ENCODE measurements at regions not wholly inside any gene's neighbourhood (a gene's known extent, or its start where the extent isn't known, plus 50 kb on each side); places are given as distances from the start of the nearest gene placed in this dataset.
A peak's percentile ranks its signal among the peaks of the same experiment; 100 is the strongest.

DNA sequence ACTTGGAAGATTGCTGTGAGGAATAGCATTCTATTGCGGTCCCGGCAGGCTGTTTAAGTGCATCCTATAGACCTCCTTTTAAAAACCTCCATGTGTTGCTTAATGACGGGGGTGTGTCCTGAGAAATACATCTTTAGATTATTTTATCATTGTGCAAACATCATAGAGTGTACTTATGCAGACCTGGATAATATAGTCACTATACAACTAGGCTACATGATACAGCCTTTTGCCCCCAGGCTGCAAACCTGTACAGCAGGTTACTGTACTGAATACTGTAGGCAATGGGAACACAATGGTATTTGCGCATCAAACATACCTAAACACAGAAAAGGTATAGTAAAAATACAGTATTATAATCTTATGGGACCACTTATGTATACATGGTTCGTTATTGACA, 175.6 kb downstream of the RNF144B start:
- Mint-ChIP-seq H3K4me3 (no peak overlapping the region), H3K27me3 (peaks cover 24% of the 10 kb centered on the region), H3K27ac (no peak overlapping the region), H3K36me3 (ENCODE audit: low read depth) (no peaks in the 10 kb centered on the region), H3K4me1 (no peaks in the 10 kb centered on the region)
- ATAC-seq (no peak), DNase-seq (no peak)
- no peaks in the 10 kb centered on the region for H3K9me3 ChIP-seq (ENCODE audit: control insufficient read depth, low read length, poor library complexity, severe bottlenecking)

DNA sequence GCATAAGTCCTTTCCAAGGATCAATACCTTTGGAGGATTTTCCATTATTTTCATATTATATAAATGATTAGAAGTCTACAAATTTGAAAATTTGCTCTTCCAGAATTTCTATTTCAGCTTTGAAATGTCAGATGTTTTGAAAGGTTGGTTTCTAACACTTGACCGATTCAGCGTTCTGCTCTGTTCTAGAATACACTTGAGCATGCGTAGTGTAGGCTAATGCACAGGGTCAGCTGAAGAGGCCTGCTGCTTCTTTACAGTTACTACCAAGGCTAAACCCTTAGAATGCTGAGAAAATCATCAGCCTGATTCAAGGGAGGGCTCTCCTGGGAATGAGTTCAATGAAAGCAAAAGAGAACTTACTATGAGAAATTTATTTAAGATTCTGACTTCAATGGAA, 177.6 kb downstream of the RNF144B start:
- ATAC-seq: no peak
- no peaks in the 10 kb centered on the region for H3K9me3 ChIP-seq (ENCODE audit: control insufficient read depth, low read length, poor library complexity, severe bottlenecking)
- Mint-ChIP-seq H3K27me3 (peaks cover 15% of the 10 kb centered on the region), H3K36me3 (ENCODE audit: low read depth) (no peaks in the 10 kb centered on the region), H3K4me1 (no peaks in the 10 kb centered on the region), H3K4me3 (no peak overlapping the region), H3K27ac (no peak overlapping the region)
- DNase-seq: no peak

DNA sequence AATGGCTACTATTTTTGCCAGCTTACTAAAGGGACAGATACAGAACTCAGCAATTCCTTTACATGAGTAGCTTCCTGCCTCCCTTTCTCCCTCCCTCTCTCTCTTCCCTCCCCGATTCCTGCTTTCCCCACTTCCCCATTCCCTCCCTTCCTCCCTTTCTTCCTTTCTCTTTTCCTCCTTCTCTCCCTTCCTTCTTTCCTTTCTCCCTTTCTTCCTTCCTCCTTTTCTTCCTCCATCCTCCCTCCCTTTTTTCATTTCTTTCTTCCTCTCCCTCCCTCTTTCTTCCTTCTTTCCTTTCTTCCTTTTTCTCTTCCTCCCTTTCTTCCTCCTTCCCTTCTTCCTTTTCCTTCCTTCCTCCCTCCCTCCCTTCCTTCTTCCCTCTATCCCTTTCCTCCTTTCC, 178.1 kb downstream of the RNF144B start:
- no peak for ATAC-seq
- H3K36me3 Mint-ChIP-seq (ENCODE audit: low read depth): no peaks in the 10 kb centered on the region
- H3K4me1 Mint-ChIP-seq: no peaks in the 10 kb centered on the region
- DNase-seq: no peak
- H3K9me3 ChIP-seq (ENCODE audit: control insufficient read depth, low read length, poor library complexity, severe bottlenecking): no peaks in the 10 kb centered on the region
- H3K27ac Mint-ChIP-seq: no peak overlapping the region
- peaks cover 15% of the 10 kb centered on the region for H3K27me3 Mint-ChIP-seq
- H3K4me3 Mint-ChIP-seq: no peak overlapping the region

DNA sequence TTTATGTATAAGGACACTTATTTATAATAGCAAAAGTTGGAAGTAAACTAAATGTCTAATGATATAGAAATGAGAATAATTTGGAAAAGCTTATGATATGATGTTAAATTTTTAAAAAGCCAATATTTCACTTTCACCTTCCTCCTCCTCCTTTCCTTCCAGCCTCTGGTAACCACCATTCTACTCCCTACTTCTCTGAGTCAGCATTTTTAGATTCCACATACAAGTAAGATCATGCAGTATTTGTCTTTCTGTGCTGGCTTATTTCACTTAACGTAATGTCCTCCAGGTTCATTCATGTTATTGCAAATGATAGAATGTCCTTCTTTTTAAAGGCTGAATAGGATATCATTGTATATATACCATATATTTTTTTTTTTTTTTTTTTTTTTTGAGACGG, 180.2 kb downstream of the RNF144B start:
- no peak overlapping the region for H3K4me3 Mint-ChIP-seq
- ATAC-seq: no peak
- no peak overlapping the region for H3K27ac Mint-ChIP-seq
- H3K36me3 Mint-ChIP-seq (ENCODE audit: low read depth): no peaks in the 10 kb centered on the region
- peaks cover 3% of the 10 kb centered on the region for H3K27me3 Mint-ChIP-seq
- H3K4me1 Mint-ChIP-seq: no peaks in the 10 kb centered on the region
- no peaks in the 10 kb centered on the region for H3K9me3 ChIP-seq (ENCODE audit: control insufficient read depth, low read length, poor library complexity, severe bottlenecking)
- no peak for DNase-seq

GRCh38 chr6:18577491-18577890, 190.3 kb downstream of the RNF144B start:
- Mint-ChIP-seq H3K36me3 (ENCODE audit: low read depth) (peaks cover 2% of the 10 kb centered on the region), H3K4me3 (no peak overlapping the region), H3K27me3 (peaks cover 17% of the 10 kb centered on the region), H3K27ac (no peak overlapping the region), H3K4me1 (no peaks in the 10 kb centered on the region)
- H3K9me3 ChIP-seq (ENCODE audit: control insufficient read depth, low read length, poor library complexity, severe bottlenecking): no peaks in the 10 kb centered on the region
- ATAC-seq: no peak
- DNase-seq: no peak

- H3K36me3 Mint-ChIP-seq (ENCODE audit: low read depth): peaks cover 2% of the 10 kb centered on the region
- peaks cover 17% of the 10 kb centered on the region for H3K27me3 Mint-ChIP-seq
- no peak for ATAC-seq
- H3K4me3 Mint-ChIP-seq: no peak overlapping the region
- H3K4me1 Mint-ChIP-seq: no peaks in the 10 kb centered on the region
- H3K9me3 ChIP-seq (ENCODE audit: control insufficient read depth, low read length, poor library complexity, severe bottlenecking): no peaks in the 10 kb centered on the region
- DNase-seq: no peak
- no peak overlapping the region for H3K27ac Mint-ChIP-seq
These were observed 192.0 kb downstream of the RNF144B start for GRCh38 chr6:18579166-18579565.

DNA sequence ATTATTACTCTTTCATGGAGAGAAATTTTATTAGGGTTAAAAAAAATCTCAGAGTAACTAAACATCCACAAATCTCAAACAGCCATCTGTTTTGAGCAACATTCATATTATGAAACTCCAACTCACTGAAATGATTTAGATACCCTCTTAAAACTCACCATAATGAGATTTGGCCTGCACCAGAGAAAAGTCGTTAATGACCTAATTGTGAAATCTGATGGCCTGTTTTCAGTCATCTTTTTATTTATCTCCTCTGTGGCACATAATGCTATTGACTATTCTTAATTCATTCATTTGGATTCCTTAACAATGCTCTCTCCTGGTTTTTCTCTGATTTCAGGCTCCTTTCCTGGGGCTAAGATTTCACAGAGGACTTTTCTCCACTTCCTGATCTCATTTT, 192.7 kb downstream of the RNF144B start:
- H3K9me3 ChIP-seq (ENCODE audit: control insufficient read depth, low read length, poor library complexity, severe bottlenecking): no peaks in the 10 kb centered on the region
- DNase-seq (no peak), ATAC-seq (no peak)
- Mint-ChIP-seq H3K27ac (no peak overlapping the region), H3K4me1 (no peaks in the 10 kb centered on the region), H3K36me3 (ENCODE audit: low read depth) (peaks cover 2% of the 10 kb centered on the region), H3K4me3 (no peak overlapping the region), H3K27me3 (peaks cover 14% of the 10 kb centered on the region)

GRCh38 chr6:18584372-18584771, 197.2 kb downstream of the RNF144B start:
- H3K4me3 Mint-ChIP-seq: no peak overlapping the region
- no peaks in the 10 kb centered on the region for H3K36me3 Mint-ChIP-seq (ENCODE audit: low read depth)
- H3K27ac Mint-ChIP-seq: no peak overlapping the region
- no peak for DNase-seq
- no peak for ATAC-seq
- peaks cover 22% of the 10 kb centered on the region for H3K27me3 Mint-ChIP-seq
- H3K4me1 Mint-ChIP-seq: no peaks in the 10 kb centered on the region
- no peaks in the 10 kb centered on the region for H3K9me3 ChIP-seq (ENCODE audit: control insufficient read depth, low read length, poor library complexity, severe bottlenecking)

DNA sequence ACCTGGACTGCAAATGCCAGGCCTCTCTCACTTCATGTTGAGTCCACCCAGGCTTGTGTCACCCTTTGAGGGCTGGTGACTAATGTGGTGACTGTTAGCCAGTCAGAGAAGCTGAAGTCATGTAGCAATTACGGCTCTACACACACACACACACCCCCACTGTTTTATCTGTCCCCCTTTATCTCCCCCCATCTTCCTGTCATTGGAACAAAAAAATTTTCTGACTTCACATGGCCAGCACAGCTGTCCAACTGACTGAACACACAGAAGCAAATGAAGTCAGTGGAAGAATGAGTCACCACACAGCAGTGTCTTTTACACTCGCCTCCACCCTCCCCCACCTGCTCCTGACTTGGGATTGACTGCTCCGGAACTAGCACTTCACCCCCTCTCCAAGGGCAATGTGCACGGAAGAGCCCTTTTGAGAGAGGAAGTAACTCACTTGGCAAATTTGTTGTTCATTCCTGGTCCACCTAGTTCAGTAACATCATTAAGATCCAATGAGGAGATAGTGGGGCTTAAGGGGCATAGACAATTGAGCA, 198.0 kb downstream of the RNF144B start:
- no peaks in the 10 kb centered on the region for H3K36me3 Mint-ChIP-seq (ENCODE audit: low read depth)
- no peak overlapping the region for H3K4me3 Mint-ChIP-seq
- no peak overlapping the region for H3K27ac Mint-ChIP-seq
- ATAC-seq (no peak), DNase-seq (no peak)
- peaks cover 25% of the 10 kb centered on the region for H3K27me3 Mint-ChIP-seq
- no peaks in the 10 kb centered on the region for H3K9me3 ChIP-seq (ENCODE audit: control insufficient read depth, low read length, poor library complexity, severe bottlenecking)
- no peaks in the 10 kb centered on the region for H3K4me1 Mint-ChIP-seq

DNA sequence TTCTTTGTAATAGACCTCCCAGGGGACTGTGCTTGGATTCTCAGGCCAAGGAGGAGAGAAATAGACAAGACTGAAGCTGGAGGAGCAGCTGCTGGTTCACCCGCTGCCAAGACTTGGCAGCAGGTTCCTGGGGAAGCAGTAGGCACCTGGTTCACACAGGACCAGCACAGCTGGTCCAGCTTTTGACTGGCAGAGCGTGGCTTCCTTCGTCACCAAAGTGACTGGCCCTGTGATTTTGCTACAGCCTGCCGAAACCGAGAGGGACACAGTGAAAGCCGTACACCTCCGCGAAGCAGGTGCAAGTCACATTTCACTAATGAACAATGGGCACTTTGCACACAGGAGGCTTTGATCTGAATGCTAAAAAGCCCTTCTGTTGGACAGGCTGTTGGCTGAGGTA, 199.0 kb downstream of the RNF144B start:
- DNase-seq (no peak), ATAC-seq (no peak)
- no peaks in the 10 kb centered on the region for H3K9me3 ChIP-seq (ENCODE audit: control insufficient read depth, low read length, poor library complexity, severe bottlenecking)
- Mint-ChIP-seq H3K27me3 (peaks cover 32% of the 10 kb centered on the region), H3K4me3 (no peak overlapping the region), H3K27ac (no peak overlapping the region), H3K4me1 (no peaks in the 10 kb centered on the region), H3K36me3 (ENCODE audit: low read depth) (no peaks in the 10 kb centered on the region)

- peaks cover 3% of the 10 kb centered on the region for H3K4me1 Mint-ChIP-seq
- H3K27me3 Mint-ChIP-seq: peaks cover 29% of the 10 kb centered on the region
- peak; percentile 53 for ATAC-seq
These were observed 208.8 kb downstream of the RNF144B start for GRCh38 chr6:18595774-18596530.

DNA sequence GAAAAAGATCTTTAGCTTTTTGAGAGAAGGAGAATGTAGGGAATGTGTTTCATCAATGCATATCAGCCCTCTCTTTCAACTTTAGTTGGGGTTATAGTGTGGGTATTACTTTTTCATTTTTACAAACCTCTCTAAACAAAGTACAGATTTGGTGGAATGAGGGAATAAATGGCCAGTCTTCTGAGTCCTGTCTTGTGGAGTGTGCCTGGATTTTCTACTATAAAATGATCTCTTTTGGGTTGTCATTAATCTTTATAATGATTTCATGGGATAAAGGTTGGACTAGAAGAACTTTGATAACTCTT, 209.3 kb downstream of the RNF144B start:
- no peak for ATAC-seq
- Mint-ChIP-seq H3K27ac (no peak overlapping the region), H3K4me1 (peaks cover 5% of the 10 kb centered on the region), H3K36me3 (ENCODE audit: low read depth) (no peaks in the 10 kb centered on the region), H3K4me3 (peak overlapping the region; percentile 19), H3K27me3 (peaks cover 34% of the 10 kb centered on the region)
- no peaks in the 10 kb centered on the region for H3K9me3 ChIP-seq (ENCODE audit: control insufficient read depth, low read length, poor library complexity, severe bottlenecking)
- DNase-seq: no peak

More at GRCh38 chr6:18595774-18596530, 208.8 kb downstream of the RNF144B start:
- Mint-ChIP-seq H3K36me3 (ENCODE audit: low read depth) (no peaks in the 10 kb centered on the region), H3K4me3 (peak overlapping the region; percentile 19), H3K27ac (no peak overlapping the region)
- peak in 1 of 3 donors; percentile 14 for DNase-seq
- H3K9me3 ChIP-seq (ENCODE audit: control insufficient read depth, low read length, poor library complexity, severe bottlenecking): no peaks in the 10 kb centered on the region

GRCh38 chr6:18598551-18599264, 211.6 kb downstream of the RNF144B start:
- H3K4me3 Mint-ChIP-seq: no peak overlapping the region
- DNase-seq: no peak
- no peaks in the 10 kb centered on the region for H3K36me3 Mint-ChIP-seq (ENCODE audit: low read depth)
- H3K27me3 Mint-ChIP-seq: peaks cover 45% of the 10 kb centered on the region
- H3K9me3 ChIP-seq (ENCODE audit: control insufficient read depth, low read length, poor library complexity, severe bottlenecking): no peaks in the 10 kb centered on the region
- no peak for ATAC-seq
- H3K4me1 Mint-ChIP-seq: peaks cover 5% of the 10 kb centered on the region
- H3K27ac Mint-ChIP-seq: no peak overlapping the region

- ATAC-seq: no peak
- H3K9me3 ChIP-seq (ENCODE audit: control insufficient read depth, low read length, poor library complexity, severe bottlenecking): no peaks in the 10 kb centered on the region
- DNase-seq: no peak
- peaks cover 52% of the 10 kb centered on the region for H3K27me3 Mint-ChIP-seq
- H3K4me3 Mint-ChIP-seq: no peak overlapping the region
- H3K4me1 Mint-ChIP-seq: peaks cover 7% of the 10 kb centered on the region
- H3K36me3 Mint-ChIP-seq (ENCODE audit: low read depth): no peaks in the 10 kb centered on the region
- no peak overlapping the region for H3K27ac Mint-ChIP-seq
These were observed 213.1 kb downstream of the RNF144B start for GRCh38 chr6:18600255-18600654.
